Cerebellar nuclear complex (tissue), 1 donor: ENCODE measurements at regions not wholly inside any gene's neighbourhood (a gene's known extent, or its start where the extent isn't known, plus 50 kb on each side); places are given as distances from the start of the nearest gene placed in this dataset.
"Not testable (repeated sequence)": the region's sequence is repeated elsewhere in the genome, so short reads cannot be mapped to it uniquely, and the experiment has no call there.

ENCODE experiments used
- DNase-seq, 2 experiments: peaks; one replicate each; lab custom pipeline; 2025; lab: John Stamatoyannopoulos, UW

GRCh38 chr6:112649853-112650252 lies 302.7 kb downstream of the RFPL4B start:
- no peak for DNase-seq

GRCh38 chr6:112651239-112651638 lies 304.1 kb downstream of the RFPL4B start:
- DNase-seq, result peak in 1 of 2 experiments; percentile 9

GRCh38 chr6:112659912-112660311 lies 312.8 kb downstream of the RFPL4B start:
- no peak for DNase-seq

- DNase-seq, result no peak
These were observed 313.5 kb downstream of the RFPL4B start for GRCh38 chr6:112660626-112661025.

- no peak for DNase-seq
These were observed 316.6 kb downstream of the RFPL4B start for GRCh38 chr6:112663698-112664097.

- no peak for DNase-seq
These were observed 318.0 kb downstream of the RFPL4B start for GRCh38 chr6:112665114-112665513.

GRCh38 chr6:112665815-112666214 lies 318.7 kb downstream of the RFPL4B start:
- no peak for DNase-seq

- no peak for DNase-seq
These were observed 320.3 kb downstream of the RFPL4B start for GRCh38 chr6:112667427-112667826.

- no peak for DNase-seq
These were observed 333.0 kb downstream of the RFPL4B start for GRCh38 chr6:112680091-112680490.

GRCh38 chr6:112682071-112682470 lies 334.9 kb downstream of the RFPL4B start:
- DNase-seq, result no peak

GRCh38 chr6:112683106-112683505 lies 336.0 kb downstream of the RFPL4B start:
- no peak for DNase-seq

GRCh38 chr6:112683926-112684325 lies 336.8 kb downstream of the RFPL4B start:
- DNase-seq, result no peak

- not testable (repeated sequence) for DNase-seq
These were observed 338.5 kb downstream of the RFPL4B start for GRCh38 chr6:112685521-112686220.

- DNase-seq, result not testable (repeated sequence)
These were observed 341.5 kb downstream of the RFPL4B start for GRCh38 chr6:112688487-112689165.

- DNase-seq, result not testable (repeated sequence)
These were observed 342.2 kb downstream of the RFPL4B start for GRCh38 chr6:112689183-112689858.

GRCh38 chr6:112690497-112691202 lies 343.5 kb downstream of the RFPL4B start:
- DNase-seq, result no peak

GRCh38 chr6:112691289-112691688 lies 344.2 kb downstream of the RFPL4B start:
- DNase-seq, result no peak

- no peak for DNase-seq
These were observed 347.9 kb downstream of the RFPL4B start for GRCh38 chr6:112695001-112695400.

- DNase-seq, result no peak
These were observed 350.1 kb downstream of the RFPL4B start for GRCh38 chr6:112697265-112697664.

- DNase-seq, result no peak
These were observed 354.1 kb downstream of the RFPL4B start for GRCh38 chr6:112701201-112701600.

- no peak for DNase-seq
These were observed 363.6 kb downstream of the RFPL4B start for GRCh38 chr6:112710710-112711109.

GRCh38 chr6:112713402-112713801 lies 366.3 kb downstream of the RFPL4B start:
- DNase-seq, result no peak
